Sciatic nerve (tissue), 2 donors: ENCODE measurements at regions not wholly inside any gene's neighbourhood (a gene's known extent, or its start where the extent isn't known, plus 50 kb on each side); places are given as distances from the start of the nearest gene placed in this dataset.
"Not testable (repeated sequence)": the region's sequence is repeated elsewhere in the genome, so short reads cannot be mapped to it uniquely, and the experiment has no call there.

ENCODE experiments used
- ATAC-seq: fragments of 200-7000 bp; cut with Tn5 transposase; one replicate; pipeline ENCODE4 v1.9.1; 2020; ENCODE audit warnings: mild to moderate bottlenecking, moderate library complexity
- DNase-seq: peaks from one replicate; pipeline ENCODE4 v3.0.0-alpha.2; 2020; ENCODE audit warnings: low spot score
- intact Hi-C: fragments of 100-400 bp; cut with DNase I; formaldehyde crosslinking; loops from one replicate; pipeline ENCODE4 v1.14.2; 2022
- donor health status: DM: no; HTN: no; CAD: no.
- donor health status: DM: no; HTN: no; CAD: no.

- no peak for ATAC-seq
- intact Hi-C loops = no loop called here
- DNase-seq = no peak
Observed at GRCh38 chr3:74978684-74979083, 364.2 kb upstream of the CNTN3 start.

DNA sequence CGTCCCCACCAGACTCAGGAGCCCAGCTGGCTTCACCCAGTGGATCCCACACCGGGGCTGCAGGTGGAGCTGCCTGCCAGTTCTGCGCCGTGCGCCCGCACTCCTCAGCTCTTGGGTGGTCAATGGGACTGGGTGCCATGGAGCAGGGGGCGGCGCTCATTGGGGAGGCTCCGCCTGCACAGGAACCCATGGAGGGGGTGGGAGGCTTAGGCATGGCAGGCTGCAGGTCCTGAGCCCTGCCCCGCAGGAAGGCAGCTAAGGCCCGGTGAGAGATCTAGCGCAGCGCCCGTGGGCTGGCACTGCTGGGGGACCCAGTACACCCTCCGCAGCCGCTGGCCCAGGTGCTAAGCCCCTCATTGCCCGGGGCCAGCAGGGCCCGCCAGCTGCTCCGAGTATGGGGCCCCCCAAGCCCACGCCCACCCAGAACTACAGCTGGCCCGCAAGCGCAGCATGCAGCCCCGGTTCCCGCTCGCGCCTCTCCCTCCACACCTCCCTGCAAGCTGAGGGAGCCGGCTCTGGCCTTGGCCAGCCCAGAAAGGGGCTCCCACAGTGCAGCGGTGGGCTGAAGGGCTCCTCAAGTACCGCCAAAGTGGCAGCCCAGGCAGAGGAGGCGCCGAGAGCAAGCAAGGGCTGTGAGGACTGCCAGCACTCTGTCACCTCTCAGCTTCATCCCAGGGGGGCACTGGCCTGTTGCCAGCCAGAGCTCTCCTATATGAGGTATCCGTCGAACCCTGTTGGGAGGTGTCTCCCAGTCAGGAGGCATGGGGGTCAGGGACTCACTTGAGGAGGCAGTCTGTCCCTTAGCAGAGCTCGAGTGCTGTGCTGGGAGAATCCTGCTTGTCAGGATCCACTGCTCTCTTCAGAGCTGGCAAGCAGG lies 370.8 kb upstream of the CNTN3 start:
- intact Hi-C loops, ATAC-seq, DNase-seq: not testable (repeated sequence)

GRCh38 chr3:74988095-74988494 lies 373.6 kb upstream of the CNTN3 start:
- no peak for ATAC-seq
- no peak for DNase-seq
- intact Hi-C loops = no loop called here

DNA sequence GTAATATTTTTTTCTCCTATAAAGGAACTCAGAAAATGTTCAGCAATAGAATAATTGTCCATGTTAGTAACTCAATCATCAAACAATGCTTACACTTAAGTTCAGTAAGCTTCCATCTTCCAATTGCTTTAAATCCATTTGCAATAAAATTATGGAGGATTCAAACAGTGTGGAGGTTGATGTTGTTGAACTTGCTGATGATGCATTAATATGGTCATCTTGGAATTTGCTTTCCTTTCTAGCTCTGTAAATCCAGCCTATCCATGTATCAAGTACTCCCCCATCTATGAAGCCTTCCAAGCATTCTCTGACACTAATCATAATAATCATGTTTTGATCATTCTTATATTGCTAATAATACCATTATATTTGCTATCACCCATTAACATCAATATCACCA lies 378.4 kb upstream of the CNTN3 start:
- intact Hi-C loops = no loop called here

GRCh38 chr3:75001330-75001729 lies 386.9 kb upstream of the CNTN3 start:
- DNase-seq (no peak), ATAC-seq (no peak)
- intact Hi-C loops = no loop called here

More for the DNA sequence above, 378.4 kb upstream of the CNTN3 start:
- DNase-seq (no peak), ATAC-seq (no peak)

DNA sequence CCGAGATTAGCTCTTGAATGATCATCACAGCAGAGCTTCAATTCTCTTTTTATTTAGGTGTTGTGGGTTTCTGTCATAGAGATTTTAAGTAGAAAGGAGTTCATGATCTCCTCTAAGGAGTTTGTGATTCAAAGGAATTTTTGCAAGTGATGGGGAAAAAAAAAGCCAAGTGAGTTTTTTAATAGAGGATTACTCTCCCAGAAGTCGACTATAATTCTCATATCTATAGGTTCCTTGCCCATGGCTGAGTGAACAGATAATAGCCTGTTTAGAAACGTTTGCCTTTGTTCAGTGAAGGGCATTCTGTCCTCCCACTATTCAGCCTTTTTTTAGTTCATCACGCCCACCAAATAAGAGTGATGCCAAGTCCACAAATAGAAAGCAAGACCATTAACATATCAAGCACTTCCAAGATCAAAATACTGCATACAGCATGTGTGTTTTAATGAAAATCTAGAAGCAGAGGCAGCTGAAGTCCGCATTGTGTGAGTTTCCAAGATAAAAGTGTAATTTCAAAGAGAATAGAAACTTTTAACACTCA lies 398.4 kb upstream of the CNTN3 start:
- intact Hi-C loops = no loop called here
- ATAC-seq (no peak), DNase-seq (no peak)

- ATAC-seq (no peak), DNase-seq (no peak)
- intact Hi-C loops = no loop called here
Observed at GRCh38 chr3:75014008-75014407, 399.5 kb upstream of the CNTN3 start.

GRCh38 chr3:75015280-75015679 lies 400.8 kb upstream of the CNTN3 start:
- intact Hi-C loops = no loop called here
- DNase-seq (no peak), ATAC-seq (no peak)

DNA sequence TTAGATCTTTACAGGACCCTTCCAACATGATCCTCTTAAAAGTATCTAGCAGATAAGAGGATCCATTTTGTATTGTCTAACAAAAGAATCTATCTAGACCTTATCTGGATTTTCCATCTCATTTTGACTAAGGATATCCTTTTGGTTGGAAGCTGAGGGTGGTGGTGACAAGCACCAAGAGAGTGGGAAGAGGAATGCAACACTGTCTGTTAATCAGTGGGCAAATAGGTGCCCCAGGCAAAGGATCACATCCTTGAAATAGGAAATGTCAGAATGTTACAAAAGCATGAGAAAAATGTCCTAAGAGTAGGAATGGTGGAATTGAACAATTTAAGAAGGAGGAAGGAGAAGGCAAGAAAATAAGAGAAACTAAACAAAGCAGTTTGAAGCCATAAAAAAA lies 420.7 kb upstream of the CNTN3 start:
- intact Hi-C loops = no loop called here
- DNase-seq (no peak), ATAC-seq (no peak)

DNA sequence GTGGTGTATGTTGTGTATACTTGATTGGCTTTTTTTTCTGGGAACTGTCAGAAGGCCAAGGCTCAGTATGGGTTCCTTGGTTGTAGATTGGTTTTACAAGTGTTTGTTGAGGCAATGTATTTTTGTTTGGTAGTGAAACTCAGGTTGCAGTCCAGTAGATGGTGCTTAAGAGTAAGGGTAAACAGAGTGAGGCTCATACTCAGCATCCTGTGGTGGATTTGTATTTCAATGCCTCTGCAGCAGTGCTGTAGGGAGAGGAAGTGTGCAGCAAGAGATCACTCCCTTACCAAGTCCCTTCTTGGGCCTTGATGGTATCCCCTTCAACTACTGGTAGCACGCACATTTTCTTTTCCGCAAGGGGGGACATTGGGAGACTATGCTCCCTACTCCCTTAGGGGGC lies 428.5 kb upstream of the CNTN3 start:
- no peak for DNase-seq
- intact Hi-C loops = no loop called here
- ATAC-seq = no peak

DNA sequence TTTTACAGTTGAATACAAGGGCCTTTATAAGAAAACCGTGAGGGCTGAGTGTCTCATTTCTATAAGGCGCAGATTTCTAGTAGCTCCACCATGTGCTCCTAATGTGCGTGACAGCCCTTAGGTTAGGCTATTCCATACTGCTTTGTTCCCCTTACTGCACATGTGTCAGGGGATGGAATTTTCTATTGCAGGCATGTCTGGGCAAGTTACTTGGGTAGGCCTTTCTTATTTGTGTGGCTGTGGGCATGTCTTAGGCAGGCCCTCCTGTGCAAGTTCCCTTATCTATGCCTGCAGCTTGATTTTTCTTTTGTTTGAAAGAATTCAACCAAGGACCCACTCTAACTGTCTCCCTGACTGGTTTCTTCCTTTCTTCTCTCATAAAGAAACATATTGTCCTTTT lies 434.2 kb upstream of the CNTN3 start:
- ATAC-seq = no peak
- intact Hi-C loops = no loop called here
- DNase-seq = no peak

DNA sequence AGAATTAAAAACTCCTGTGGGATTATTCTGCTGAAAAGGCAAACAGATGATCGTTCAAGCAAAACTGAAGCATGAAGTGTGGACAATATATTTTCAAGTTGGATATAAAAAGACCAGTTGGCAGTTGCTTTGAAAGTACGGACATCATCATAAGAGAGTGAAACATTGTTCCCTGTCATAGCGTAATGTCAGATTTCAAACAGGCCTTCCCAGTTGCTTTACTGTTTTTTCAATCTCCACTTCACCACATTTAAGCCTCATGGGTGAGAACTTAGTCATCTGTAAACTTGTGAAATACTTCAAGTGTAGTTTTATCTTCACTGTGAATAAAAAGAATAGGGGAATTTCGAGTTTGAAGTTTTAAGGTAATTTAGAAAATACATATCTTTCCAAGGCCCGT lies 435.1 kb upstream of the CNTN3 start:
- intact Hi-C loops = no loop called here

DNA sequence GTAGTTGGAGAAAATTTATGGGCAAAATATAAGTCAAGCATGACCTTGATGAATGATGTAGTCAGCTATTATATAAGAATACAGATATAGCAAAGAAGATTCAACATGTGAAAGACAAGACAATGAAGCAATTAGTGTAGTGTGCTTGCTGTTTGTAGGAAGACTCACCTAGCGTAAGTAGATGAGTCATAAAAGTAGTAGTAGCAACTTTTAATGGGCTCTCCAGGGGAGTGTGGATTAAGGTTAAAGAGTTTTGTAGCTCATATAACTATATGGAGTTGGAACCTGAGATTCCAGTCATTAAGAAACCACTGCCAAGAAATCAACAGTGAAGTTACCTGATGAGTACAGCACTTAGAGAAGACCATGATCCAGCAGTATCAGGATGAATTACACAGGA lies 444.7 kb upstream of the CNTN3 start:
- ATAC-seq = no peak

More for the DNA sequence above, 435.1 kb upstream of the CNTN3 start:
- DNase-seq (no peak), ATAC-seq (no peak)

DNA sequence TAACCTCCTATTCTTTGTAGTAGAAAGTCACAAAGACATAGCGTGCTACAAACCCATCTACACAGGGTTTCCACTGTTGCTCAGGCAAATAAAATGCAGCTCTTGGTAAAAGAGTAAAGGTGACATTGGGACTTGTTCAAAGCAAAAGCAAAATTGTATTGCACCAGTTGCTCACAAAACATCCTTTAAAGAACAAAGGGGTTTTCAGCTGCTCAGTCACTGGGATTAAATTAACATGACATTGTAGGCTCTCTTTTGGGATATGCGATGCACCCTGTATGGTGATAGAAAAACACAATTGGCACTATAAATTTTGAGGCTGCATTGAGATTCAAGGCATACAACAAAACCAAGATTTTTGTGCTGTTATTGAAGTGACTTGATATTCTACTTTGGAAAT lies 447.3 kb upstream of the CNTN3 start:
- intact Hi-C loops = no loop called here

More for the DNA sequence above, 444.7 kb upstream of the CNTN3 start:
- intact Hi-C loops = no loop called here
- DNase-seq = no peak

DNA sequence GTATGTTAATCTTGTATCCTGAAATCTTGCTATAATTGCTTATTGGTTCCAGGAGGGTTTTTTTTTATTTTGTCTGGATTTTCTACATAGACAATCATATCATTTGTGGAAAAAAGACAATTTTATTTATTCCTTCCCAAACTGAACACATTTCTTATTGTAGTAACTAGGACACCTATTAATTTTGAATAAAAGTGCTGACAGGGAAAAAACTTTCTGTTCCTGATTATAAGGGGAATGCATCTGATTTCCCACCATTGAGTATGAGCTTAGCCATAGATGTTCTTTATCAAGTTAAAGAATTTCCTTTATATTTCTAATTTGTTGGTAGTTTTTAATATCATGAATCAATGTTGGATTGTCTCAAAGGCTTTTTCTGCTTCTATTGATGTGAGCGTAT lies 460.7 kb upstream of the CNTN3 start:
- intact Hi-C loops = no loop called here
- DNase-seq (no peak), ATAC-seq (no peak)

More for the DNA sequence above, 447.3 kb upstream of the CNTN3 start:
- no peak for DNase-seq
- ATAC-seq = no peak

- DNase-seq (no peak), ATAC-seq (no peak)
- intact Hi-C loops = no loop called here
Observed at GRCh38 chr3:75076481-75076880, 462.0 kb upstream of the CNTN3 start.

- no peak for ATAC-seq
- intact Hi-C loops = no loop called here
- no peak for DNase-seq
Observed at GRCh38 chr3:75078290-75078689, 463.8 kb upstream of the CNTN3 start.

GRCh38 chr3:75082845-75083244 lies 468.4 kb upstream of the CNTN3 start:
- no peak for DNase-seq
- intact Hi-C loops = no loop called here
- no peak for ATAC-seq

DNA sequence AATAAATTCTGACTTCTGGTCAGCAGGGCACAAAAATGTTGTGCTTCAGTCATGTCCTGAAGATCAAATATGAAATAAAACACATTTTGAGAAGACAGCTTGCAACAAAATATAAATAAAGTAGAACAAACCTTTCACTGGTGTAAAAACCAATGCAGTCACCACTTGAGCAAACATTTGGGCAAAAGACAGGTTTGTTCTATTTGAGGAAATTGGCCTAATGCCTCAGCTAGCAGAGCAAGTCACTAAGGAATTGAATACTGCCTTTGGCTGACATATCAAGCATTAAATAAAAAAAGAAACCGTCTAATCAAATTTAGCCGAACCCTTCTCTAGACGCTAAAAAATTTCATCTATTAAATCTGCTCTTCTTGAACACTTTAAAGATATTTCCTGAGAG lies 475.4 kb upstream of the CNTN3 start:
- ATAC-seq (no peak), DNase-seq (no peak)
- intact Hi-C loops = no loop called here

DNA sequence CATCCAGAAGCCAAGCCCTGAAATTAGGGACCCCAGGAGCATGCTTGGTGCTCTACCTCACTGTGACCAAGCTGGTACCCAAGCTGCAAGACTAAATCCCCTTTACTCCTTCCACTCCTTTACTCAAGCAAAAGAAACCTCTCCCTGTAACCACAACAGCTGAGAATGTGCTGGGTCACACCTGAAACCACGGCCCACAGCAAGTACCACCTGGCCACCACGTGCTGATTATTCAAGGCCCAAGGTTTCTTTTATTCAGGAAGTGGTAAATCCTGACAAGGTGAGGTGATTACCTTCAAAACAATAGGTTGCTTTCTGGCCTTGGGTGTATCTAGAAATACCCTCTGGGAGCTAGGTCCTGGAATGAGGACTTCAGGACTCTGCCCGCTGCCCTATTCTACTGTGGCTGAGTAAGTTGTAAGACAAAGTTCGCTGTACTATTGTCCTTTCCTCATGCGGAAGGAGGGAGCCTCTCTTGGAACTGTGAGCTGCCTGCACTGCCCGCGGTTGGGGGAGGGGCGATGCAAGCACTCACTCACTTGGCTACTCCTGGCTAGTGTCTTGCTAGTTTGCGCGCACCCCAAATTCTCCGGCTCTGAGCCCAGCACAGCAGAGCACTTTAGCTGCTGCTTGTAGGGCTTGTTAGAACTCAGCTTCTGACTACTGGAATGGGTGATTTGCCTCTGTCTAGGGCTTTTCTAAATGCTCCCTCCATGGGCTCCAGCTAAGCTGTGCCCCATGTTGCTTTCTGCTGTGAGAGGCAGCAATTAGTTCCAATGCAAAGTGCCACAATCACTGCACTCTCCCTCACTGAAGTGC lies 487.1 kb upstream of the CNTN3 start:
- DNase-seq (no peak), ATAC-seq (no peak)
- intact Hi-C loops = no loop called here
